Neutrophil (primary cell): ENCODE measurements at regions not wholly inside any gene's neighbourhood (a gene's known extent, or its start where the extent isn't known, plus 50 kb on each side); places are given as distances from the start of the nearest gene placed in this dataset.

Source experiments
- H3K27ac ChIP-seq: fragments of 200-600 bp; sonication (generic); 2 replicates; pipeline ENCODE4 v1.5.1; 2016; ENCODE audit warnings: mild to moderate bottlenecking, moderate library complexity
- H3K27me3 ChIP-seq: fragments of 200-600 bp; sonication (generic); 2 replicates; pipeline ENCODE4 v1.6.0; 2016; ENCODE audit warnings: mild to moderate bottlenecking
- H3K36me3 ChIP-seq: fragments of 200-600 bp; sonication (generic); 2 replicates; pipeline ENCODE4 v1.5.1; 2017
- H3K4me1 ChIP-seq, 2 experiments: fragments of 200-600 bp in 1 of 2; sonication (generic) in 1 of 2; 1 replicate in 1 of 2; 2 replicates in 1 of 2; pipeline versions ENCODE4 v1.5.1 to v1.6.1; 2013 to 2016; ENCODE audit warnings: low read depth in 1 of 2, low read length in 1 of 2, mild to moderate bottlenecking in 1 of 2, moderate library complexity in 1 of 2; ENCODE audit not compliant: control insufficient read depth in 1 of 2, insufficient read depth in 1 of 2
- H3K4me3 ChIP-seq, 2 experiments: fragments of 200-600 bp in 1 of 2; sonication (generic) in 1 of 2; 1 replicate in 1 of 2; 2 replicates in 1 of 2; pipeline ENCODE4 v1.5.1; 2013 to 2016; ENCODE audit warnings: low read depth in 1 of 2, low read length in 1 of 2, mild to moderate bottlenecking in 1 of 2, moderate library complexity in 1 of 2
- H3K9me3 ChIP-seq: fragments of 200-600 bp; sonication (generic); 2 replicates; pipeline ENCODE4 v1.5.1; 2016
- CTCF ChIP-seq: fragments of 200-600 bp; sonication (generic); IDR thresholded peaks from 2 replicates; pipeline ENCODE4 v1.5.1; 2016; ENCODE audit warnings: antibody characterized with exemption

GRCh38 chr11:129614256-129614944, 201.2 kb upstream of the TMEM45B start:
- Histone ChIP-seq H3K9me3 (no peaks in the 10 kb centered on the region), H3K36me3 (no peaks in the 10 kb centered on the region), H3K27ac (no peak overlapping the region), H3K27me3 (peaks cover 21% of the 10 kb centered on the region), H3K4me3 (no peak overlapping the region), H3K4me1 (no peaks in the 10 kb centered on the region)
- TF ChIP-seq CTCF: no peak

GRCh38 chr11:129618046-129618569, 197.5 kb upstream of the TMEM45B start:
- peaks cover 21% of the 10 kb centered on the region for H3K27me3 ChIP-seq
- H3K4me1 ChIP-seq: no peaks in the 10 kb centered on the region
- H3K36me3 ChIP-seq: no peaks in the 10 kb centered on the region
- H3K4me3 ChIP-seq: no peak overlapping the region
- no peak for TF ChIP-seq CTCF
- no peaks in the 10 kb centered on the region for H3K9me3 ChIP-seq
- H3K27ac ChIP-seq: no peak overlapping the region

- Histone ChIP-seq H3K36me3 (no peaks in the 10 kb centered on the region), H3K4me3 (no peak overlapping the region), H3K4me1 (no peaks in the 10 kb centered on the region), H3K27ac (no peak overlapping the region), H3K9me3 (no peaks in the 10 kb centered on the region), H3K27me3 (peaks cover 21% of the 10 kb centered on the region)
- no peak for TF ChIP-seq CTCF
These were observed 195.2 kb upstream of the TMEM45B start for GRCh38 chr11:129620237-129621104.

- no peaks in the 10 kb centered on the region for H3K4me1 ChIP-seq
- H3K4me3 ChIP-seq: no peak overlapping the region
- no peaks in the 10 kb centered on the region for H3K36me3 ChIP-seq
- no peaks in the 10 kb centered on the region for H3K9me3 ChIP-seq
- H3K27ac ChIP-seq: no peak overlapping the region
- no peak for TF ChIP-seq CTCF
- H3K27me3 ChIP-seq: no peaks in the 10 kb centered on the region
These were observed 189.7 kb upstream of the TMEM45B start for GRCh38 chr11:129625930-129626329.

DNA sequence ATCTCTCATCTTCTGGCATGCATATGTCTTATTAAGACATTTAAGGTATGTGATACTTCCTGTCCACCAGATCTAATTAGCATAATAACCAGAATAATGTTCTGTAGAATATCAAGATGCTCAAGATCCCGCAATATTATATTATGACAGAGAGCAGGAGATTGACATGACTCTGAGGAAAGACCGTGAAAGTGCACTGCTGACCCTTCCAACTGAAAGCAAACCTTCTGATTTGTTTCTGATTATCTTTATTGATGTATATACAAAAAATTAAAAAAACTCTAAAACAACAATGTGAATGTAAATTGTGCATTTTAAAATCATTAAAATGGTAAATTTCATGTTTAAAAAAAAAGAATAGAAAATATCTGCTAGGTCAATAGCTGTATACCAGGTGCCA, 184.4 kb upstream of the TMEM45B start:
- H3K36me3 ChIP-seq: no peaks in the 10 kb centered on the region
- no peaks in the 10 kb centered on the region for H3K9me3 ChIP-seq
- no peak overlapping the region for H3K27ac ChIP-seq
- no peaks in the 10 kb centered on the region for H3K27me3 ChIP-seq
- H3K4me3 ChIP-seq: no peak overlapping the region
- TF ChIP-seq CTCF: no peak
- no peaks in the 10 kb centered on the region for H3K4me1 ChIP-seq
